Mammary epithelial cell (primary cell): ENCODE measurements at regions not wholly inside any gene's neighbourhood (a gene's known extent, or its start where the extent isn't known, plus 50 kb on each side); places are given as distances from the start of the nearest gene placed in this dataset.

Experiments
- EZH2 ChIP-seq: IDR thresholded peaks from 2 replicates; pipeline ENCODE4 v1.6.1; 2012; ENCODE audit warnings: low read length, inconsistent platforms, borderline replicate concordance
- TF ChIP-seq, protein P1 (sequence below), 2 donors: IDR thresholded peaks in 1 of 2; conservative IDR thresholded peaks in 1 of 2; 2 replicates each; pipeline ENCODE4 v1.5.1; 2011 to 2012; ENCODE audit warnings: inconsistent platforms in 2 of 2, low read length in 2 of 2, mild to moderate bottlenecking in 2 of 2, control low read depth in 1 of 2, low read depth in 1 of 2; ENCODE audit not compliant: insufficient read depth in 1 of 2; ENCODE audit errors: extremely low read depth in 1 of 2

DNA sequence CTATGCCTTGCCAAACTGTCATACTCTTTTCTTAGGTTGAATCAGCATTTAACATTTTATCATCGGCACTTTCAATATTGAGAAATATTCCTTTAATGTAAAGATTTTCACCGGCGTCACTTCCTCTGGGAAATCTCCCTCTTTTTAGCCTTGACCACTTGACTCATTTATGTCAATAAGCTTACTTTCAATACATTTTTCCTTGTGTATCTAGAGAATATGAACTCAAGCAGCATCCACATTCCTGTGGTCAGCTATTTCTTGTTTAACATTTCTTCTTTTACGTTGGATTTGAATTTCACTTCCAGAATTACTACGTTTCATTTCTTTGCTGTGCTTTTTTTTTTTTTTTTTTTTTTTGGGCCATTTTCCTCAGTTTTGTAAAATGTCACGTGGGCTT is 271.2 kb upstream of the HTR2A start:
- TF ChIP-seq, protein P1, sequence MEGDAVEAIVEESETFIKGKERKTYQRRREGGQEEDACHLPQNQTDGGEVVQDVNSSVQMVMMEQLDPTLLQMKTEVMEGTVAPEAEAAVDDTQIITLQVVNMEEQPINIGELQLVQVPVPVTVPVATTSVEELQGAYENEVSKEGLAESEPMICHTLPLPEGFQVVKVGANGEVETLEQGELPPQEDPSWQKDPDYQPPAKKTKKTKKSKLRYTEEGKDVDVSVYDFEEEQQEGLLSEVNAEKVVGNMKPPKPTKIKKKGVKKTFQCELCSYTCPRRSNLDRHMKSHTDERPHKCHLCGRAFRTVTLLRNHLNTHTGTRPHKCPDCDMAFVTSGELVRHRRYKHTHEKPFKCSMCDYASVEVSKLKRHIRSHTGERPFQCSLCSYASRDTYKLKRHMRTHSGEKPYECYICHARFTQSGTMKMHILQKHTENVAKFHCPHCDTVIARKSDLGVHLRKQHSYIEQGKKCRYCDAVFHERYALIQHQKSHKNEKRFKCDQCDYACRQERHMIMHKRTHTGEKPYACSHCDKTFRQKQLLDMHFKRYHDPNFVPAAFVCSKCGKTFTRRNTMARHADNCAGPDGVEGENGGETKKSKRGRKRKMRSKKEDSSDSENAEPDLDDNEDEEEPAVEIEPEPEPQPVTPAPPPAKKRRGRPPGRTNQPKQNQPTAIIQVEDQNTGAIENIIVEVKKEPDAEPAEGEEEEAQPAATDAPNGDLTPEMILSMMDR (conservative IDR thresholded peaks at IDR 0.05 in 1 of 2, IDR thresholded peaks at IDR 0.05 in 1 of 2; ENCODE audit: extremely low read depth in 1 of 2, insufficient read depth in 1 of 2, low read depth in 1 of 2, low read length in 2 of 2): no peak
- TF ChIP-seq EZH2: no peak
